Testis (tissue), 2 donors: ENCODE measurements at regions not wholly inside any gene's neighbourhood (a gene's known extent, or its start where the extent isn't known, plus 50 kb on each side); places are given as distances from the start of the nearest gene placed in this dataset.

ENCODE experiments used
- POLR2A ChIP-seq: fragments of 450-650 bp; IDR thresholded peaks from one replicate; pipeline ENCODE4 v1.6.1; 2017; ENCODE audit warnings: antibody characterized with exemption, mild to moderate bottlenecking, moderate library complexity
- TF ChIP-seq, protein P1 (sequence below), 3 experiments: fragments of 450-650 bp in 2 of 3; fragments of 200-600 bp in 1 of 3; sonication (generic) in 1 of 3; IDR thresholded peaks; one replicate each; pipeline ENCODE4 v1.5.1; 2016 to 2019; ENCODE audit warnings: antibody characterized with exemption in 3 of 3, mild to moderate bottlenecking in 2 of 3, moderate library complexity in 1 of 3

DNA sequence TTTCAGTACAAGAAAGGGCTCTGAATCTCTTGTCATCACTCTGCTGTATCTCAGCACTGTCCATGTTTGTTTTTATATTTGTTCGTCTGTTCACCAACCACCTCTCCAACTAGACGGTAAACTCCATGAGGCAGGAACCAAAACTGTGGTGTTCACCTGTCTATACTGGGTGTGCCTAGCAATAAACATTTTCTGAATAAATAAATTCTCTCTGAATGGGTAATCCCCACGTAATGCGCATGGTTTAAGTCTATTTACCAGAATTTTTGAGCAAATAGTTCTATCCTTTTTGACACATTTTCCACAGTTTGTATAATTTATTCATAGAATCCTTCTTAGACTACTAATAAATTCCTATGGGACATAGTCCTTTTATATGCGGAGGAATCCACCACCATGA is 400.6 kb upstream of the CFAP20DC start:
- TF ChIP-seq, protein P1, sequence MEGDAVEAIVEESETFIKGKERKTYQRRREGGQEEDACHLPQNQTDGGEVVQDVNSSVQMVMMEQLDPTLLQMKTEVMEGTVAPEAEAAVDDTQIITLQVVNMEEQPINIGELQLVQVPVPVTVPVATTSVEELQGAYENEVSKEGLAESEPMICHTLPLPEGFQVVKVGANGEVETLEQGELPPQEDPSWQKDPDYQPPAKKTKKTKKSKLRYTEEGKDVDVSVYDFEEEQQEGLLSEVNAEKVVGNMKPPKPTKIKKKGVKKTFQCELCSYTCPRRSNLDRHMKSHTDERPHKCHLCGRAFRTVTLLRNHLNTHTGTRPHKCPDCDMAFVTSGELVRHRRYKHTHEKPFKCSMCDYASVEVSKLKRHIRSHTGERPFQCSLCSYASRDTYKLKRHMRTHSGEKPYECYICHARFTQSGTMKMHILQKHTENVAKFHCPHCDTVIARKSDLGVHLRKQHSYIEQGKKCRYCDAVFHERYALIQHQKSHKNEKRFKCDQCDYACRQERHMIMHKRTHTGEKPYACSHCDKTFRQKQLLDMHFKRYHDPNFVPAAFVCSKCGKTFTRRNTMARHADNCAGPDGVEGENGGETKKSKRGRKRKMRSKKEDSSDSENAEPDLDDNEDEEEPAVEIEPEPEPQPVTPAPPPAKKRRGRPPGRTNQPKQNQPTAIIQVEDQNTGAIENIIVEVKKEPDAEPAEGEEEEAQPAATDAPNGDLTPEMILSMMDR (IDR thresholded peaks at IDR 0.05) = no peak
- TF ChIP-seq POLR2A = no peak
